ENCODE measurements at regions not wholly inside any gene's neighbourhood (a gene's known extent, or its start where the extent isn't known, plus 50 kb on each side); places are given as distances from the start of the nearest gene placed in this dataset.
"Not testable (repeated sequence)": the region's sequence is repeated elsewhere in the genome, so short reads cannot be mapped to it uniquely, and the experiment has no call there.

- Histone ChIP-seq H3K9me3 (ENCODE audit: control insufficient read depth, insufficient read depth, low read length) (no peaks in the 10 kb centered on the region), H3K4me1 (ENCODE audit: control insufficient read depth, insufficient read depth, low read length) (no peaks in the 10 kb centered on the region), H3K4me3 (ENCODE audit: low read depth, low read length) (no peak overlapping the region), H3K27ac (ENCODE audit: low read depth, low read length) (no peak overlapping the region), H3K27me3 (ENCODE audit: control insufficient read depth, insufficient read depth, low read length) (no peaks in the 10 kb centered on the region), H3K36me3 (ENCODE audit: control insufficient read depth, insufficient read depth, low read length) (no peaks in the 10 kb centered on the region)
- DNase-seq (ENCODE audit: low read depth in 4 of 6, low spot score in 6 of 6): peak in 1 of 6 donors; percentile 21
- no CpG with 5 or more reads among the region's 3 CpGs for WGBS (ENCODE audit: insufficient coverage)
These were observed 55.4 kb downstream of the CTSL start for GRCh38 chr9:87781331-87781730.

GRCh38 chr9:87783180-87783579, 57.3 kb downstream of the CTSL start:
- Histone ChIP-seq H3K27ac (ENCODE audit: low read depth, low read length) (no peak overlapping the region), H3K4me1 (ENCODE audit: control insufficient read depth, insufficient read depth, low read length) (no peaks in the 10 kb centered on the region), H3K27me3 (ENCODE audit: control insufficient read depth, insufficient read depth, low read length) (no peaks in the 10 kb centered on the region), H3K9me3 (ENCODE audit: control insufficient read depth, insufficient read depth, low read length) (no peaks in the 10 kb centered on the region), H3K36me3 (ENCODE audit: control insufficient read depth, insufficient read depth, low read length) (no peaks in the 10 kb centered on the region), H3K4me3 (ENCODE audit: low read depth, low read length) (no peak overlapping the region)
- no peak for DNase-seq (ENCODE audit: low read depth in 4 of 6, low spot score in 6 of 6)
- 50% methylated on average over 2 of the region's 4 CpGs for WGBS (ENCODE audit: insufficient coverage)

GRCh38 chr9:87785315-87785970, 59.5 kb downstream of the CTSL start:
- H3K36me3 ChIP-seq (ENCODE audit: control insufficient read depth, insufficient read depth, low read length); H3K4me3 ChIP-seq (ENCODE audit: low read depth, low read length); H3K9me3 ChIP-seq (ENCODE audit: control insufficient read depth, insufficient read depth, low read length); H3K27me3 ChIP-seq (ENCODE audit: control insufficient read depth, insufficient read depth, low read length); H3K4me1 ChIP-seq (ENCODE audit: control insufficient read depth, insufficient read depth, low read length); DNase-seq (ENCODE audit: low read depth in 4 of 6, low spot score in 6 of 6); H3K27ac ChIP-seq (ENCODE audit: low read depth, low read length): not testable (repeated sequence)
- 100% methylated on average over 2 of the region's 8 CpGs for WGBS (ENCODE audit: insufficient coverage)

- Histone ChIP-seq H3K9me3 (ENCODE audit: control insufficient read depth, insufficient read depth, low read length) (no peaks in the 10 kb centered on the region), H3K36me3 (ENCODE audit: control insufficient read depth, insufficient read depth, low read length) (no peaks in the 10 kb centered on the region), H3K27ac (ENCODE audit: low read depth, low read length) (no peak overlapping the region), H3K4me1 (ENCODE audit: control insufficient read depth, insufficient read depth, low read length) (no peaks in the 10 kb centered on the region), H3K4me3 (ENCODE audit: low read depth, low read length) (no peak overlapping the region), H3K27me3 (ENCODE audit: control insufficient read depth, insufficient read depth, low read length) (no peaks in the 10 kb centered on the region)
- no peak for DNase-seq (ENCODE audit: low read depth in 4 of 6, low spot score in 6 of 6)
- WGBS (ENCODE audit: insufficient coverage): 100% methylated on average over 1 of the region's 2 CpGs
These were observed 60.5 kb downstream of the CTSL start for GRCh38 chr9:87786423-87786822.

GRCh38 chr9:87786876-87787275, 61.0 kb downstream of the CTSL start:
- H3K27me3 ChIP-seq (ENCODE audit: control insufficient read depth, insufficient read depth, low read length): no peaks in the 10 kb centered on the region
- H3K9me3 ChIP-seq (ENCODE audit: control insufficient read depth, insufficient read depth, low read length): no peaks in the 10 kb centered on the region
- WGBS (ENCODE audit: insufficient coverage): 88% methylated on average over 1 of the region's 2 CpGs
- no peaks in the 10 kb centered on the region for H3K4me1 ChIP-seq (ENCODE audit: control insufficient read depth, insufficient read depth, low read length)
- no peak for DNase-seq (ENCODE audit: low read depth in 4 of 6, low spot score in 6 of 6)
- no peak overlapping the region for H3K4me3 ChIP-seq (ENCODE audit: low read depth, low read length)
- H3K36me3 ChIP-seq (ENCODE audit: control insufficient read depth, insufficient read depth, low read length): no peaks in the 10 kb centered on the region
- no peak overlapping the region for H3K27ac ChIP-seq (ENCODE audit: low read depth, low read length)

- no peaks in the 10 kb centered on the region for H3K4me1 ChIP-seq (ENCODE audit: control insufficient read depth, insufficient read depth, low read length)
- H3K4me3 ChIP-seq (ENCODE audit: low read depth, low read length): no peak overlapping the region
- no peaks in the 10 kb centered on the region for H3K36me3 ChIP-seq (ENCODE audit: control insufficient read depth, insufficient read depth, low read length)
- no peak for DNase-seq (ENCODE audit: low read depth in 4 of 6, low spot score in 6 of 6)
- H3K27me3 ChIP-seq (ENCODE audit: control insufficient read depth, insufficient read depth, low read length): no peaks in the 10 kb centered on the region
- H3K9me3 ChIP-seq (ENCODE audit: control insufficient read depth, insufficient read depth, low read length): no peaks in the 10 kb centered on the region
- no peak overlapping the region for H3K27ac ChIP-seq (ENCODE audit: low read depth, low read length)
- WGBS (ENCODE audit: insufficient coverage): 100% methylated on average over 1 of the region's 5 CpGs
These were observed 61.8 kb downstream of the CTSL start for GRCh38 chr9:87787735-87788134.

DNA sequence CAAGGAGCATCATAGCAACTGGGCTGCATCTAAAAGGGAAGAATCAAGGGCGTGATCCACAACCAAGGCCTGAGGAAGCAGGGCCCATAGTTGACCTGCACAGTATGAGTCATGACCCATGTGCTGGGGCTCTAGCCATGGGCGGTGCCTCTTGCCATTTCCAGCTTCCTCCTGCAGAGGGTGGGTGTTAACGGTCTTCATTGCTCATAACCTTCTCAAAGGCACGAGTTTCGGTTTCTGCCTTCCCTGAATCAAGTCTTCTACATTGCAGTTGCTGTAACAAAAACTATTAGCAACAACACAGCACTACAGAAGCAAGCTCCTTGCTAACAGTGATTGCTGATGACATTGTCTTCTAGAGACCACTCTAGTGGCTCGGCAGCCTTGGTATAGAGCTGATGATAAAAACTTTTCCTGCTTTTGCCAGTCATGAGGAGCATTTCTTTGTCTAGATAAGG, 66.9 kb downstream of the CTSL start:
- H3K4me3 ChIP-seq (ENCODE audit: low read depth, low read length): no peak overlapping the region
- no peaks in the 10 kb centered on the region for H3K9me3 ChIP-seq (ENCODE audit: control insufficient read depth, insufficient read depth, low read length)
- DNase-seq (ENCODE audit: low read depth in 4 of 6, low spot score in 6 of 6): no peak
- H3K4me1 ChIP-seq (ENCODE audit: control insufficient read depth, insufficient read depth, low read length): no peaks in the 10 kb centered on the region
- WGBS (ENCODE audit: insufficient coverage): 94% methylated on average over 5 of the region's 6 CpGs
- no peaks in the 10 kb centered on the region for H3K36me3 ChIP-seq (ENCODE audit: control insufficient read depth, insufficient read depth, low read length)
- no peaks in the 10 kb centered on the region for H3K27me3 ChIP-seq (ENCODE audit: control insufficient read depth, insufficient read depth, low read length)
- H3K27ac ChIP-seq (ENCODE audit: low read depth, low read length): no peak overlapping the region

DNA sequence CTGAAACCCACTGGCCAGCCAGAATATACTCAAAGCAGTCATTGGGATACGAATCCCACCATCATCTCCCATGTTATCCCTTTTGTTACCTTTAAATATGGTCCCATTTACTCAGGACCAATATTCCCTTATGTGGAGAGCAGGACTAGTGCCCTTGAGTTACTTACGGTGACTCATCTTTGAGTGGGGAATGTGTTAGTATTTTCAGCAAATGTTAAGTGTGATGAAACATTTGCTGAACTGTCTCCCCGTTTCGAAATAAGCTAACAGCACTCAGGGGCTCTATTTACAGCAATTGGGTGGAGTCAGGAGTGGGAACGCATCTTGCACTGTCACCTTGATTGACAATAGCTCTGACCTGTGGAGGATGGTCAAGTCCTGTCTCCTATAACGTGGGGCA, 67.4 kb downstream of the CTSL start:
- 86% methylated on average over 4 of the region's 6 CpGs for WGBS (ENCODE audit: insufficient coverage)
- H3K36me3 ChIP-seq (ENCODE audit: control insufficient read depth, insufficient read depth, low read length): no peaks in the 10 kb centered on the region
- DNase-seq (ENCODE audit: low read depth in 4 of 6, low spot score in 6 of 6): no peak
- H3K4me1 ChIP-seq (ENCODE audit: control insufficient read depth, insufficient read depth, low read length): no peaks in the 10 kb centered on the region
- no peaks in the 10 kb centered on the region for H3K9me3 ChIP-seq (ENCODE audit: control insufficient read depth, insufficient read depth, low read length)
- H3K27me3 ChIP-seq (ENCODE audit: control insufficient read depth, insufficient read depth, low read length): no peaks in the 10 kb centered on the region
- H3K27ac ChIP-seq (ENCODE audit: low read depth, low read length): no peak overlapping the region
- no peak overlapping the region for H3K4me3 ChIP-seq (ENCODE audit: low read depth, low read length)

DNA sequence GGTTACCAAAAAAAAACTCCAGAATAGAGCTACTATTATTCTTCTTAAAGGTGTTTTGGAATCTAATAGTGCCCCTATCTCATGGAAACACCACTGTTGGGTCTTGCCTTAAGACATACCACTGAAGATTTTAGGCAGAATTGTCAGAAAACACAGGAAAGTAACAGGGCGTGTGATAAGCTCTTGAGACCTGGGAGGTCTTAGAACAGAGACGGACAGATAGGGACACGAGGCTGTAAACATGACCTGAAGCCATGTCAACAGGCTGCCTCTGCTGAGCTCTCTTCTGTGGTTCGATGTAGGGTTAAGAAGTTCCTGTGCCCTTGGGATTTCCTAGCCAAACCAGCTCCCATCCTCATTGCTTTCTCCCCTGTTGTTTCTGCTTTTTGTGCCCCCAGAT, 69.3 kb downstream of the CTSL start:
- Histone ChIP-seq H3K27me3 (ENCODE audit: control insufficient read depth, insufficient read depth, low read length) (no peaks in the 10 kb centered on the region), H3K4me1 (ENCODE audit: control insufficient read depth, insufficient read depth, low read length) (no peaks in the 10 kb centered on the region), H3K9me3 (ENCODE audit: control insufficient read depth, insufficient read depth, low read length) (no peaks in the 10 kb centered on the region), H3K27ac (ENCODE audit: low read depth, low read length) (no peak overlapping the region), H3K36me3 (ENCODE audit: control insufficient read depth, insufficient read depth, low read length) (no peaks in the 10 kb centered on the region), H3K4me3 (ENCODE audit: low read depth, low read length) (no peak overlapping the region)
- no peak for DNase-seq (ENCODE audit: low read depth in 4 of 6, low spot score in 6 of 6)
- WGBS (ENCODE audit: insufficient coverage): 89% methylated on average over 1 of the region's 4 CpGs

- H3K27me3 ChIP-seq (ENCODE audit: control insufficient read depth, insufficient read depth, low read length): no peaks in the 10 kb centered on the region
- H3K4me1 ChIP-seq (ENCODE audit: control insufficient read depth, insufficient read depth, low read length): no peaks in the 10 kb centered on the region
- H3K4me3 ChIP-seq (ENCODE audit: low read depth, low read length): no peak overlapping the region
- no peak for DNase-seq (ENCODE audit: low read depth in 4 of 6, low spot score in 6 of 6)
- H3K9me3 ChIP-seq (ENCODE audit: control insufficient read depth, insufficient read depth, low read length): no peaks in the 10 kb centered on the region
- WGBS (ENCODE audit: insufficient coverage): no CpG with 5 or more reads among the region's 2 CpGs
- no peaks in the 10 kb centered on the region for H3K36me3 ChIP-seq (ENCODE audit: control insufficient read depth, insufficient read depth, low read length)
- H3K27ac ChIP-seq (ENCODE audit: low read depth, low read length): no peak overlapping the region
These were observed 70.3 kb downstream of the CTSL start for GRCh38 chr9:87796196-87796595.

All from spinal cord (tissue), 9 donors.